SK-N-SH treated with all-trans-retinoic acid at 6 μM for 48 hours (cell line): ENCODE measurements at regions not wholly inside any gene's neighbourhood (a gene's known extent, or its start where the extent isn't known, plus 50 kb on each side); places are given as distances from the start of the nearest gene placed in this dataset.

Experiments used
- ATAC-seq: fragments of 200-7000 bp; cut with Tn5 transposase; 3 replicates; pipeline ENCODE4 v1.9.1; 2020; ENCODE audit warnings: mild to moderate bottlenecking, moderate library complexity
- ARNTL ChIP-seq: fragments of 450-650 bp; formaldehyde crosslinking; IDR thresholded peaks from 2 replicates; pipeline ENCODE4 v1.5.0; 2020; ENCODE audit warnings: low read depth, mild to moderate bottlenecking, moderate library complexity, borderline replicate concordance
- BACH2 ChIP-seq: fragments of 250-450 bp; sonication (Bioruptor Pico); IDR thresholded peaks from 2 replicates; pipeline ENCODE4 v1.9.0; 2021; ENCODE audit warnings: mild to moderate bottlenecking, borderline replicate concordance
- CREB5 ChIP-seq: fragments of 250-450 bp; sonication (Bioruptor Pico); IDR thresholded peaks from 2 replicates; pipeline ENCODE4 v1.5.1; 2020; ENCODE audit warnings: low read depth, mild to moderate bottlenecking, moderate library complexity
- CSDC2 ChIP-seq: fragments of 250-450 bp; sonication (Bioruptor Pico); IDR thresholded peaks from 2 replicates; pipeline ENCODE4 v1.5.0; 2020; ENCODE audit warnings: mild to moderate bottlenecking, moderate library complexity
- CSRNP3 ChIP-seq: fragments of 250-450 bp; sonication (Bioruptor Pico); IDR thresholded peaks from 2 replicates; pipeline ENCODE4 v1.5.1; 2021; ENCODE audit warnings: mild to moderate bottlenecking, moderate library complexity
- ESRRG ChIP-seq: fragments of 250-450 bp; sonication (Bioruptor Pico); IDR thresholded peaks from 2 replicates; pipeline ENCODE4 v1.6.1; 2021; ENCODE audit warnings: mild to moderate bottlenecking
- GLIS3 ChIP-seq: fragments of 250-450 bp; sonication (Bioruptor Pico); IDR thresholded peaks from 2 replicates; pipeline ENCODE4 v1.5.0; 2020; ENCODE audit warnings: mild to moderate bottlenecking, moderate library complexity
- ISL1 ChIP-seq: fragments of 250-450 bp; sonication (Bioruptor Pico); IDR thresholded peaks from 2 replicates; pipeline ENCODE4 v2.1.2; 2022; ENCODE audit warnings: mild to moderate bottlenecking, moderate library complexity
- OSR1 ChIP-seq: fragments of 250-450 bp; sonication (Bioruptor Pico); IDR thresholded peaks from 2 replicates; pipeline ENCODE4 v1.8.0; 2022; ENCODE audit warnings: moderate library complexity, mild to moderate bottlenecking, inconsistent platforms
- PATZ1 ChIP-seq: fragments of 250-450 bp; sonication (Bioruptor Pico); IDR thresholded peaks from 2 replicates; pipeline ENCODE4 v1.8.0; 2020; ENCODE audit warnings: mild to moderate bottlenecking, moderate library complexity, borderline replicate concordance
- POU6F1 ChIP-seq: fragments of 250-450 bp; sonication (Bioruptor Pico); IDR thresholded peaks from 2 replicates; pipeline ENCODE4 v1.8.0; 2021; ENCODE audit warnings: low read depth, mild to moderate bottlenecking, moderate library complexity, borderline replicate concordance
- RARB ChIP-seq: fragments of 250-450 bp; sonication (Bioruptor Pico); IDR thresholded peaks from 2 replicates; pipeline ENCODE4 v1.8.0; 2021; ENCODE audit warnings: mild to moderate bottlenecking, moderate library complexity
- SNAI2 ChIP-seq: fragments of 250-450 bp; sonication (Bioruptor Pico); IDR thresholded peaks from 2 replicates; pipeline ENCODE4 v1.5.0; 2020; ENCODE audit warnings: mild to moderate bottlenecking, moderate library complexity
- TCF4 ChIP-seq: fragments of 250-450 bp; sonication (Bioruptor Pico); IDR thresholded peaks from 2 replicates; pipeline ENCODE4 v1.8.0; 2021; ENCODE audit warnings: mild to moderate bottlenecking, moderate library complexity, borderline replicate concordance
- TOX ChIP-seq: fragments of 250-450 bp; sonication (Bioruptor Pico); IDR thresholded peaks from 2 replicates; pipeline ENCODE4 v1.8.0; 2021; ENCODE audit warnings: mild to moderate bottlenecking, moderate library complexity, borderline replicate concordance
- TSHZ2 ChIP-seq: fragments of 250-450 bp; sonication (Bioruptor Pico); IDR thresholded peaks from 2 replicates; pipeline ENCODE4 v1.5.0; 2020; ENCODE audit warnings: mild to moderate bottlenecking, moderate library complexity
- ZC3H10 ChIP-seq: fragments of 250-450 bp; sonication (Bioruptor Pico); IDR thresholded peaks from 2 replicates; pipeline ENCODE4 v1.5.1; 2021; ENCODE audit warnings: mild to moderate bottlenecking, moderate library complexity
- ZFP30 ChIP-seq: fragments of 450-650 bp; formaldehyde crosslinking; IDR thresholded peaks from 2 replicates; pipeline ENCODE4 v1.5.0; 2022; ENCODE audit warnings: mild to moderate bottlenecking, moderate library complexity
- ZNF565 ChIP-seq: fragments of 450-650 bp; formaldehyde crosslinking; conservative IDR thresholded peaks from 2 replicates; pipeline ENCODE4 v1.5.0; 2020; ENCODE audit warnings: low read depth, mild to moderate bottlenecking, moderate library complexity
- ZNF70 ChIP-seq: fragments of 450-650 bp; formaldehyde crosslinking; IDR thresholded peaks from 2 replicates; pipeline ENCODE4 v1.5.0; 2020; ENCODE audit warnings: mild to moderate bottlenecking, moderate library complexity
- ZNF8 ChIP-seq: fragments of 450-650 bp; formaldehyde crosslinking; IDR thresholded peaks from 2 replicates; pipeline ENCODE4 v1.5.0; 2020; ENCODE audit warnings: mild to moderate bottlenecking, moderate library complexity

- no peak for ATAC-seq
- TF ChIP-seq ISL1 (CRISPR knock-in tag) (no peak), BACH2 (CRISPR knock-in tag) (no peak), ZFP30 (CRISPR knock-in tag) (no peak), ZNF70 (no peak), SNAI2 (no peak), TSHZ2 (no peak), TOX (CRISPR knock-in tag) (no peak), ZNF565 (CRISPR knock-in tag) (no peak), POU6F1 (CRISPR knock-in tag) (no peak), ZNF8 (CRISPR knock-in tag) (no peak), TCF4 (CRISPR knock-in tag) (no peak), ARNTL (CRISPR knock-in tag) (no peak), CREB5 (CRISPR knock-in tag) (no peak), ZC3H10 (CRISPR knock-in tag) (no peak), GLIS3 (CRISPR knock-in tag) (no peak), PATZ1 (CRISPR knock-in tag) (no peak)
These were observed 314.8 kb upstream of the SFSWAP start for GRCh38 chr12:131395971-131396573.

GRCh38 chr12:131397493-131398181, 313.3 kb upstream of the SFSWAP start:
- no peak for TF ChIP-seq ZNF565 (CRISPR knock-in tag)
- TF ChIP-seq CSDC2 (CRISPR knock-in tag): no peak
- TF ChIP-seq ISL1 (CRISPR knock-in tag): no peak
- no peak for TF ChIP-seq TOX (CRISPR knock-in tag)
- no peak for TF ChIP-seq ZNF8 (CRISPR knock-in tag)
- TF ChIP-seq ZC3H10 (CRISPR knock-in tag): no peak
- no peak for TF ChIP-seq ZFP30 (CRISPR knock-in tag)
- no peak for TF ChIP-seq ESRRG
- TF ChIP-seq RARB (CRISPR knock-in tag): no peak
- no peak for TF ChIP-seq TCF4 (CRISPR knock-in tag)
- no peak for TF ChIP-seq BACH2 (CRISPR knock-in tag)
- no peak for TF ChIP-seq GLIS3 (CRISPR knock-in tag)
- TF ChIP-seq POU6F1 (CRISPR knock-in tag): no peak
- TF ChIP-seq SNAI2: no peak
- no peak for TF ChIP-seq CREB5 (CRISPR knock-in tag)
- TF ChIP-seq OSR1 (CRISPR knock-in tag): no peak
- TF ChIP-seq ARNTL (CRISPR knock-in tag): no peak
- TF ChIP-seq CSRNP3 (CRISPR knock-in tag): no peak
- no peak for ATAC-seq
